ENCODE measurements at regions not wholly inside any gene's neighbourhood (a gene's known extent, or its start where the extent isn't known, plus 50 kb on each side); places are given as distances from the start of the nearest gene placed in this dataset.

GRCh38 chr9:8052991-8053390 is 253.4 kb upstream of the DMAC1 start:
- in situ Hi-C loops (cut with HindIII; ENCODE audit: extremely low pct_ligation_motif_present, low pct_unique_long_range_greater_than_20kb), result no loop called here
- no peak for FAIRE-seq
- H4K20me1 ChIP-seq (ENCODE audit: insufficient read depth, low read length), result no peaks in the 10 kb centered on the region
- no peaks in the 10 kb centered on the region for H3K36me3 ChIP-seq (replicated peaks in 1 of 2; ENCODE audit: control insufficient read depth in 1 of 2, insufficient read depth in 2 of 2, low read length in 2 of 2)
- H3K9ac ChIP-seq (ENCODE audit: insufficient read depth, low read depth, low read length), result no peak overlapping the region
- WGBS (ENCODE audit: low lambda C conversion rate), result 0% methylated on average over 2 of the region's 3 CpGs
- ATAC-seq, result no peak
- no peak for DNase-seq (ENCODE audit: low spot score)
- ChIA-PET POLR2A (no interaction called here), CTCF (ENCODE audit: low intra/inter-chr PET ratio, low total read pairs) (no interaction called here)
- no peak overlapping the region for H3K4me2 ChIP-seq (ENCODE audit: low read depth, low read length)
- no TSS peak for BruUV-seq (replicated peaks)
- no peaks in the 10 kb centered on the region for H3K27me3 ChIP-seq (ENCODE audit: control insufficient read depth in 1 of 2, insufficient read depth in 2 of 2, low read length in 2 of 2)
- no peaks in the 10 kb centered on the region for H3K4me1 ChIP-seq (ENCODE audit: insufficient read depth, low read length)
- no peak overlapping the region for H3K27ac ChIP-seq (ENCODE audit: extremely low read length, insufficient read depth, low read length)
- peaks cover 80% of the 10 kb centered on the region for H3K9me3 ChIP-seq (ENCODE audit: low read length)
- no peak for TF ChIP-seq THAP11 (CRISPR knock-in tag; IDR thresholded peaks at IDR 0.05)
- no peak for TF ChIP-seq RFX1 (IDR thresholded peaks at IDR 0.05)
- intact Hi-C loops (cut with micrococcal nuclease; ENCODE audit: unreplicated experiment), result no loop called here
- H3K4me3 ChIP-seq (replicated peaks in 1 of 3; ENCODE audit: insufficient read depth in 1 of 3, low read depth in 2 of 3, low read length in 3 of 3), result no peak overlapping the region
- no peaks in the 10 kb centered on the region for H3K79me2 ChIP-seq (ENCODE audit: insufficient read depth, low read length)
- no peak overlapping the region for H2AFZ ChIP-seq (ENCODE audit: low read length)

GRCh38 chr9:8037745-8038144 is 238.2 kb upstream of the DMAC1 start:
- TF ChIP-seq ZC3H4 (CRISPR knock-in tag; IDR thresholded peaks at IDR 0.05; ENCODE audit: borderline replicate concordance), result no peak
- no peak for TF ChIP-seq ZBTB21 (CRISPR knock-in tag; IDR thresholded peaks at IDR 0.05)
- TF ChIP-seq ZNF274 (CRISPR knock-in tag; IDR thresholded peaks at IDR 0.05), result no peak
- no peak for TF ChIP-seq PLSCR1 (CRISPR knock-in tag; IDR thresholded peaks at IDR 0.05; ENCODE audit: borderline replicate concordance)
- TF ChIP-seq ZNF552 (CRISPR knock-in tag; IDR thresholded peaks at IDR 0.05; ENCODE audit: borderline replicate concordance), result no peak
- TF ChIP-seq ATAD3A (CRISPR knock-in tag; IDR thresholded peaks at IDR 0.05), result no peak
- TF ChIP-seq, protein P1, sequence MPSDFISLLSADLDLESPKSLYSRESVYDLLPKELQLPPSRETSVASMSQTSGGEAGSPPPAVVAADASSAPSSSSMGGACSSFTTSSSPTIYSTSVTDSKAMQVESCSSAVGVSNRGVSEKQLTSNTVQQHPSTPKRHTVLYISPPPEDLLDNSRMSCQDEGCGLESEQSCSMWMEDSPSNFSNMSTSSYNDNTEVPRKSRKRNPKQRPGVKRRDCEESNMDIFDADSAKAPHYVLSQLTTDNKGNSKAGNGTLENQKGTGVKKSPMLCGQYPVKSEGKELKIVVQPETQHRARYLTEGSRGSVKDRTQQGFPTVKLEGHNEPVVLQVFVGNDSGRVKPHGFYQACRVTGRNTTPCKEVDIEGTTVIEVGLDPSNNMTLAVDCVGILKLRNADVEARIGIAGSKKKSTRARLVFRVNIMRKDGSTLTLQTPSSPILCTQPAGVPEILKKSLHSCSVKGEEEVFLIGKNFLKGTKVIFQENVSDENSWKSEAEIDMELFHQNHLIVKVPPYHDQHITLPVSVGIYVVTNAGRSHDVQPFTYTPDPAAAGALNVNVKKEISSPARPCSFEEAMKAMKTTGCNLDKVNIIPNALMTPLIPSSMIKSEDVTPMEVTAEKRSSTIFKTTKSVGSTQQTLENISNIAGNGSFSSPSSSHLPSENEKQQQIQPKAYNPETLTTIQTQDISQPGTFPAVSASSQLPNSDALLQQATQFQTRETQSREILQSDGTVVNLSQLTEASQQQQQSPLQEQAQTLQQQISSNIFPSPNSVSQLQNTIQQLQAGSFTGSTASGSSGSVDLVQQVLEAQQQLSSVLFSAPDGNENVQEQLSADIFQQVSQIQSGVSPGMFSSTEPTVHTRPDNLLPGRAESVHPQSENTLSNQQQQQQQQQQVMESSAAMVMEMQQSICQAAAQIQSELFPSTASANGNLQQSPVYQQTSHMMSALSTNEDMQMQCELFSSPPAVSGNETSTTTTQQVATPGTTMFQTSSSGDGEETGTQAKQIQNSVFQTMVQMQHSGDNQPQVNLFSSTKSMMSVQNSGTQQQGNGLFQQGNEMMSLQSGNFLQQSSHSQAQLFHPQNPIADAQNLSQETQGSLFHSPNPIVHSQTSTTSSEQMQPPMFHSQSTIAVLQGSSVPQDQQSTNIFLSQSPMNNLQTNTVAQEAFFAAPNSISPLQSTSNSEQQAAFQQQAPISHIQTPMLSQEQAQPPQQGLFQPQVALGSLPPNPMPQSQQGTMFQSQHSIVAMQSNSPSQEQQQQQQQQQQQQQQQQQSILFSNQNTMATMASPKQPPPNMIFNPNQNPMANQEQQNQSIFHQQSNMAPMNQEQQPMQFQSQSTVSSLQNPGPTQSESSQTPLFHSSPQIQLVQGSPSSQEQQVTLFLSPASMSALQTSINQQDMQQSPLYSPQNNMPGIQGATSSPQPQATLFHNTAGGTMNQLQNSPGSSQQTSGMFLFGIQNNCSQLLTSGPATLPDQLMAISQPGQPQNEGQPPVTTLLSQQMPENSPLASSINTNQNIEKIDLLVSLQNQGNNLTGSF (CRISPR knock-in tag; IDR thresholded peaks at IDR 0.05), result no peak
- no peak for TF ChIP-seq NFE2L2 (IDR thresholded peaks at IDR 0.05; ENCODE audit: low read length)
- TF ChIP-seq NFE2L1 (CRISPR knock-in tag; IDR thresholded peaks at IDR 0.05; ENCODE audit: borderline replicate concordance), result no peak
- TF ChIP-seq ZSCAN25 (CRISPR knock-in tag; IDR thresholded peaks at IDR 0.05), result no peak
- TF ChIP-seq, protein P2, sequence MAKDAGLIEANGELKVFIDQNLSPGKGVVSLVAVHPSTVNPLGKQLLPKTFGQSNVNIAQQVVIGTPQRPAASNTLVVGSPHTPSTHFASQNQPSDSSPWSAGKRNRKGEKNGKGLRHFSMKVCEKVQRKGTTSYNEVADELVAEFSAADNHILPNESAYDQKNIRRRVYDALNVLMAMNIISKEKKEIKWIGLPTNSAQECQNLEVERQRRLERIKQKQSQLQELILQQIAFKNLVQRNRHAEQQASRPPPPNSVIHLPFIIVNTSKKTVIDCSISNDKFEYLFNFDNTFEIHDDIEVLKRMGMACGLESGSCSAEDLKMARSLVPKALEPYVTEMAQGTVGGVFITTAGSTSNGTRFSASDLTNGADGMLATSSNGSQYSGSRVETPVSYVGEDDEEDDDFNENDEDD (CRISPR knock-in tag; IDR thresholded peaks at IDR 0.05; ENCODE audit: borderline replicate concordance), result no peak
- no peak overlapping the region for H2AFZ ChIP-seq (ENCODE audit: low read length)
- H3K9ac ChIP-seq (ENCODE audit: insufficient read depth, low read depth, low read length), result no peak overlapping the region
- no peaks in the 10 kb centered on the region for H3K79me2 ChIP-seq (ENCODE audit: insufficient read depth, low read length)
- ChIA-PET CTCF (ENCODE audit: low intra/inter-chr PET ratio, low total read pairs) (no interaction called here), POLR2A (no interaction called here)
- 4% methylated on average over 2 of the region's 2 CpGs for WGBS (ENCODE audit: low lambda C conversion rate)
- H3K27ac ChIP-seq (ENCODE audit: extremely low read length, insufficient read depth, low read length), result no peak overlapping the region
- no peak overlapping the region for H3K4me2 ChIP-seq (ENCODE audit: low read depth, low read length)
- FAIRE-seq, result no peak
- no peaks in the 10 kb centered on the region for H3K36me3 ChIP-seq (replicated peaks in 1 of 2; ENCODE audit: control insufficient read depth in 1 of 2, insufficient read depth in 2 of 2, low read length in 2 of 2)
- H3K4me1 ChIP-seq (ENCODE audit: insufficient read depth, low read length), result no peaks in the 10 kb centered on the region
- ATAC-seq, result no peak
- no TSS peak for BruUV-seq (replicated peaks)
- peaks cover 89% of the 10 kb centered on the region for H3K9me3 ChIP-seq (ENCODE audit: low read length)
- intact Hi-C loops (cut with micrococcal nuclease; ENCODE audit: unreplicated experiment) (no loop called here), in situ Hi-C loops (cut with HindIII; ENCODE audit: extremely low pct_ligation_motif_present, low pct_unique_long_range_greater_than_20kb) (no loop called here)
- no peaks in the 10 kb centered on the region for H3K27me3 ChIP-seq (ENCODE audit: control insufficient read depth in 1 of 2, insufficient read depth in 2 of 2, low read length in 2 of 2)
- H3K4me3 ChIP-seq (replicated peaks in 1 of 3; ENCODE audit: insufficient read depth in 1 of 3, low read depth in 2 of 3, low read length in 3 of 3), result no peak overlapping the region
- H4K20me1 ChIP-seq (ENCODE audit: insufficient read depth, low read length), result no peaks in the 10 kb centered on the region
- DNase-seq (ENCODE audit: low spot score), result no peak
